NCI-H345 treated with DMSO at 0.1 percent for 48 hours (cell line): ENCODE measurements at regions not wholly inside any gene's neighbourhood (a gene's known extent, or its start where the extent isn't known, plus 50 kb on each side); places are given as distances from the start of the nearest gene placed in this dataset.
A peak's percentile ranks its signal among the peaks of the same experiment; 100 is the strongest.

Experiments used
- DNase-seq: peaks from one replicate; lab custom pipeline; 2025; ENCODE audit not compliant: unreplicated experiment; lab: John Stamatoyannopoulos, UW

- no peak for DNase-seq
These were observed 71.8 kb upstream of the CLINT1 start for GRCh38 chr5:157930710-157931109.

- DNase-seq: no peak
These were observed 68.0 kb upstream of the CLINT1 start for GRCh38 chr5:157926977-157927376.

GRCh38 chr5:157925786-157926671 lies 67.1 kb upstream of the CLINT1 start:
- DNase-seq: no peak

GRCh38 chr5:157924931-157925729 lies 66.2 kb upstream of the CLINT1 start:
- DNase-seq: no peak

- no peak for DNase-seq
These were observed 65.5 kb upstream of the CLINT1 start for GRCh38 chr5:157924490-157924889.

GRCh38 chr5:157923765-157924164 lies 64.8 kb upstream of the CLINT1 start:
- no peak for DNase-seq

GRCh38 chr5:157922026-157922425 lies 63.1 kb upstream of the CLINT1 start:
- DNase-seq: no peak

GRCh38 chr5:157920828-157921170 lies 61.9 kb upstream of the CLINT1 start:
- DNase-seq: no peak

- DNase-seq: no peak
These were observed 60.1 kb upstream of the CLINT1 start for GRCh38 chr5:157918811-157919742.

- peak; percentile 21 for DNase-seq
These were observed 59.2 kb upstream of the CLINT1 start for GRCh38 chr5:157917899-157918809.

- DNase-seq: no peak
These were observed 58.5 kb upstream of the CLINT1 start for GRCh38 chr5:157917491-157917890.

- DNase-seq: peak; percentile 70
These were observed 56.7 kb upstream of the CLINT1 start for GRCh38 chr5:157915638-157916037.

- DNase-seq: no peak
These were observed 55.3 kb upstream of the CLINT1 start for GRCh38 chr5:157914151-157914788.

- peak; percentile 78 for DNase-seq
These were observed 54.6 kb upstream of the CLINT1 start for GRCh38 chr5:157913575-157913974.

- DNase-seq: peak; percentile 99
These were observed 53.8 kb upstream of the CLINT1 start for GRCh38 chr5:157912621-157913325.

GRCh38 chr5:157911568-157911967 lies 52.6 kb upstream of the CLINT1 start:
- no peak for DNase-seq
